Suprapubic skin (tissue), 4 donors: ENCODE measurements at regions not wholly inside any gene's neighbourhood (a gene's known extent, or its start where the extent isn't known, plus 50 kb on each side); places are given as distances from the start of the nearest gene placed in this dataset.
"Not testable (repeated sequence)": the region's sequence is repeated elsewhere in the genome, so short reads cannot be mapped to it uniquely, and the experiment has no call there.

Source experiments
- POLR2A ChIP-seq, 2 donors: fragments of 450-650 bp; IDR thresholded peaks; one replicate each; pipeline ENCODE4 v1.6.1; 2017; ENCODE audit warnings: antibody characterized with exemption in 2 of 2, mild to moderate bottlenecking in 2 of 2, moderate library complexity in 2 of 2
- POLR2AphosphoS5 ChIP-seq, 3 donors: sonication (generic); formaldehyde crosslinking; IDR thresholded peaks; one replicate each; pipeline ENCODE4 v1.6.1; 2017; ENCODE audit warnings: antibody characterized with exemption in 3 of 3
- TF ChIP-seq, protein P1 (sequence below), 2 donors: fragments of 200-600 bp in 1 of 2; fragments of 450-650 bp in 1 of 2; sonication (generic) in 1 of 2; IDR thresholded peaks; one replicate each; pipeline ENCODE4 v1.5.1; 2016 to 2019; ENCODE audit warnings: antibody characterized with exemption in 2 of 2, mild to moderate bottlenecking in 1 of 2, moderate library complexity in 1 of 2

DNA sequence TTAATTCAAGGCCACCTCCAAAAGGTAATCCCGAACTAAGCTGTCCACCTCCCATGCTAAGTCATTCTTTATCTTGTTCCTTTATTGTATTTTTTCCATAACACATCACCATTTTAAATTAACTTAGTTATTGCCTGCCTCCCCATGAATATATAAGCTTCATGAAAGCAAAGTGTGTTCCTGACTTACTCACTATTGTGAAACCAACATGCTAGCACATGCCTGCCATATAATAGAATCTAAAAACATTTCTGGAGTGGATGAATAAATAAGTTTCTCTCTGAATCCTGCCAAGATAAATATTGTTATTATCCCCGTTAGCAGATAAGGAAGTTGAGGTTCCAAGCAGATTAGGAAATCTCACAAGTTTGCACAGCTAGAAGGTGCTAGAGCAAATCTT lies 98.7 kb upstream of the RRN3 start:
- TF ChIP-seq, protein P1, sequence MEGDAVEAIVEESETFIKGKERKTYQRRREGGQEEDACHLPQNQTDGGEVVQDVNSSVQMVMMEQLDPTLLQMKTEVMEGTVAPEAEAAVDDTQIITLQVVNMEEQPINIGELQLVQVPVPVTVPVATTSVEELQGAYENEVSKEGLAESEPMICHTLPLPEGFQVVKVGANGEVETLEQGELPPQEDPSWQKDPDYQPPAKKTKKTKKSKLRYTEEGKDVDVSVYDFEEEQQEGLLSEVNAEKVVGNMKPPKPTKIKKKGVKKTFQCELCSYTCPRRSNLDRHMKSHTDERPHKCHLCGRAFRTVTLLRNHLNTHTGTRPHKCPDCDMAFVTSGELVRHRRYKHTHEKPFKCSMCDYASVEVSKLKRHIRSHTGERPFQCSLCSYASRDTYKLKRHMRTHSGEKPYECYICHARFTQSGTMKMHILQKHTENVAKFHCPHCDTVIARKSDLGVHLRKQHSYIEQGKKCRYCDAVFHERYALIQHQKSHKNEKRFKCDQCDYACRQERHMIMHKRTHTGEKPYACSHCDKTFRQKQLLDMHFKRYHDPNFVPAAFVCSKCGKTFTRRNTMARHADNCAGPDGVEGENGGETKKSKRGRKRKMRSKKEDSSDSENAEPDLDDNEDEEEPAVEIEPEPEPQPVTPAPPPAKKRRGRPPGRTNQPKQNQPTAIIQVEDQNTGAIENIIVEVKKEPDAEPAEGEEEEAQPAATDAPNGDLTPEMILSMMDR (IDR thresholded peaks at IDR 0.05) = not testable (repeated sequence)
- TF ChIP-seq POLR2A, POLR2AphosphoS5 (IDR thresholded peaks at IDR 0.05): not testable (repeated sequence)
